ENCODE measurements at regions not wholly inside any gene's neighbourhood (a gene's known extent, or its start where the extent isn't known, plus 50 kb on each side); places are given as distances from the start of the nearest gene placed in this dataset.

- DNase-seq (peak; percentile 47), ATAC-seq (ENCODE audit: low read depth) (peak; percentile 40)
- Mint-ChIP-seq H3K9me3 (ENCODE audit: insufficient read depth) (no peaks in the 10 kb centered on the region), H3K27ac (peak overlapping the region; percentile 39), H3K4me1 (peaks cover 41% of the 10 kb centered on the region), H3K4me3 (no peak overlapping the region), H3K27me3 (no peaks in the 10 kb centered on the region)
- POLR2A ChIA-PET = no interaction called here
- Histone ChIP-seq H3K36me3 (replicated peaks in 1 of 2; ENCODE audit: control extremely low read depth in 1 of 2, control insufficient read depth in 1 of 2, extremely low read depth in 1 of 2, insufficient read depth in 2 of 2, low read length in 1 of 2) (no peaks in the 10 kb centered on the region), H3K4me1 (ENCODE audit: control insufficient read depth in 2 of 2, insufficient read depth in 2 of 2, low read length in 2 of 2) (peaks cover 30% of the 10 kb centered on the region in 2 donors), H3K9me3 (ENCODE audit: control extremely low read depth in 1 of 3, control insufficient read depth in 2 of 3, insufficient read depth in 1 of 3, low read length in 2 of 3) (no peaks in the 10 kb centered on the region), H3K27me3 (replicated peaks in 1 of 4; ENCODE audit: control extremely low read depth in 1 of 4, control insufficient read depth in 3 of 4, insufficient read depth in 4 of 4, low read length in 3 of 4) (no peaks in the 10 kb centered on the region), H3K4me2 (replicated peaks; ENCODE audit: low read depth, low read length, poor library complexity, severe bottlenecking) (peak overlapping the region; percentile 27), H3K79me2 (ENCODE audit: control insufficient read depth, insufficient read depth, low read length) (no peaks in the 10 kb centered on the region), H3K27ac (ENCODE audit: low read length in 2 of 2) (peak overlapping the region in 1 of 2 donors; percentile 2), H3K9ac (ENCODE audit: low read length) (no peak overlapping the region), H2AFZ (ENCODE audit: insufficient read depth, low read depth, low read length, poor library complexity, severe bottlenecking) (no peak overlapping the region), H4K20me1 (ENCODE audit: control insufficient read depth, insufficient read depth, low read length, poor library complexity, severe bottlenecking) (no peaks in the 10 kb centered on the region), H3K4me3 (ENCODE audit: control extremely low read depth in 1 of 5, extremely low read depth in 1 of 5, insufficient read depth in 1 of 5, low read depth in 2 of 5, low read length in 4 of 5) (no peak overlapping the region)
- intact Hi-C loops (cut with micrococcal nuclease) = no loop called here
- TF ChIP-seq EZH2 (IDR thresholded peaks at IDR 0.05; ENCODE audit: borderline replicate concordance, insufficient read depth, low read depth, low read length, poor library complexity, severe bottlenecking) (no peak), CTCF (IDR thresholded peaks at IDR 0.05) (no peak)
- 63% methylated on average over 4 of the region's 4 CpGs for WGBS (ENCODE audit: insufficient coverage)
- CTCF ChIA-PET = interaction anchor here (1.4 to 2.0 kb wide), 3 partner anchors 17 to 73 kb away, joined by 4 to 12 read pairs (median 4); no protein-coding TSS in a partner anchor
Measured at GRCh38 chr10:63703113-63703670, 182.0 kb downstream of the REEP3 start.

GRCh38 chr10:63703740-63704345, 182.6 kb downstream of the REEP3 start:
- H3K27ac Mint-ChIP-seq = no peak overlapping the region
- WGBS (ENCODE audit: insufficient coverage) = 81% methylated on average over 5 of the region's 6 CpGs
- H3K4me2 ChIP-seq (replicated peaks; ENCODE audit: low read depth, low read length, poor library complexity, severe bottlenecking) = no peak overlapping the region

More at GRCh38 chr10:63703740-63704345, 182.6 kb downstream of the REEP3 start:
- H3K79me2 ChIP-seq (ENCODE audit: control insufficient read depth, insufficient read depth, low read length) = no peaks in the 10 kb centered on the region
- no peaks in the 10 kb centered on the region for H3K27me3 ChIP-seq (replicated peaks in 1 of 4; ENCODE audit: control extremely low read depth in 1 of 4, control insufficient read depth in 3 of 4, insufficient read depth in 4 of 4, low read length in 3 of 4)
- Mint-ChIP-seq H3K4me3 (no peak overlapping the region), H3K9me3 (ENCODE audit: insufficient read depth) (no peaks in the 10 kb centered on the region), H3K4me1 (peaks cover 35% of the 10 kb centered on the region), H3K27me3 (no peaks in the 10 kb centered on the region)
- H3K9ac ChIP-seq (ENCODE audit: low read length) = no peak overlapping the region
- no peaks in the 10 kb centered on the region for H4K20me1 ChIP-seq (ENCODE audit: control insufficient read depth, insufficient read depth, low read length, poor library complexity, severe bottlenecking)
- H3K36me3 ChIP-seq (replicated peaks in 1 of 2; ENCODE audit: control extremely low read depth in 1 of 2, control insufficient read depth in 1 of 2, extremely low read depth in 1 of 2, insufficient read depth in 2 of 2, low read length in 1 of 2) = no peaks in the 10 kb centered on the region
- no peak overlapping the region for H3K27ac ChIP-seq (ENCODE audit: low read length in 2 of 2)
- ATAC-seq (ENCODE audit: low read depth) = no peak
- ChIA-PET CTCF (interaction anchor here (1.0 to 2.0 kb wide), 5 partner anchors 12 to 74 kb away, joined by 3 to 12 read pairs (median 4); no protein-coding TSS in a partner anchor), POLR2A (no interaction called here)
- intact Hi-C loops (cut with micrococcal nuclease) = no loop called here
- no peak for DNase-seq
- peaks cover 23 to 24% of the 10 kb centered on the region in 2 donors for H3K4me1 ChIP-seq (ENCODE audit: control insufficient read depth in 2 of 2, insufficient read depth in 2 of 2, low read length in 2 of 2)
- no peak for TF ChIP-seq CTCF (IDR thresholded peaks at IDR 0.05)
- no peak for TF ChIP-seq EZH2 (IDR thresholded peaks at IDR 0.05; ENCODE audit: borderline replicate concordance, insufficient read depth, low read depth, low read length, poor library complexity, severe bottlenecking)
- H3K9me3 ChIP-seq (ENCODE audit: control extremely low read depth in 1 of 3, control insufficient read depth in 2 of 3, insufficient read depth in 1 of 3, low read length in 2 of 3) = no peaks in the 10 kb centered on the region
- H3K4me3 ChIP-seq (ENCODE audit: control extremely low read depth in 1 of 5, extremely low read depth in 1 of 5, insufficient read depth in 1 of 5, low read depth in 2 of 5, low read length in 4 of 5) = no peak overlapping the region
- H2AFZ ChIP-seq (ENCODE audit: insufficient read depth, low read depth, low read length, poor library complexity, severe bottlenecking) = no peak overlapping the region

All from B cell (primary cell).